Stomach smooth muscle (tissue), 2 donors: ENCODE measurements at regions not wholly inside any gene's neighbourhood (a gene's known extent, or its start where the extent isn't known, plus 50 kb on each side); places are given as distances from the start of the nearest gene placed in this dataset.

Experiments used
- H3K27ac ChIP-seq: one replicate; pipeline ENCODE4 v1.7.0; 2013; ENCODE audit warnings: mild to moderate bottlenecking, low read length, inconsistent platforms
- H3K27me3 ChIP-seq, 2 donors: one replicate each; pipeline ENCODE4 v1.7.0; 2013; ENCODE audit warnings: low read length in 2 of 2; ENCODE audit not compliant: insufficient read depth in 2 of 2, control insufficient read depth in 1 of 2
- H3K36me3 ChIP-seq, 2 donors: one replicate each; pipeline ENCODE4 v1.7.0; 2013; ENCODE audit warnings: low read length in 2 of 2; ENCODE audit not compliant: control insufficient read depth in 2 of 2, insufficient read depth in 2 of 2
- H3K4me1 ChIP-seq: one replicate; pipeline ENCODE4 v1.7.0; 2013; ENCODE audit warnings: low read length; ENCODE audit not compliant: control insufficient read depth, insufficient read depth
- H3K4me3 ChIP-seq, 2 donors: one replicate each; pipeline ENCODE4 v1.7.0; 2013; ENCODE audit warnings: low read length in 2 of 2
- H3K9ac ChIP-seq, 2 donors: one replicate each; pipeline ENCODE4 v1.7.0; 2013; ENCODE audit warnings: low read length in 2 of 2, mild to moderate bottlenecking in 1 of 2
- H3K9me3 ChIP-seq, 2 donors: one replicate each; pipeline ENCODE4 v1.7.0; 2013; ENCODE audit warnings: low read length in 2 of 2; ENCODE audit not compliant: control insufficient read depth in 2 of 2
- donor health status: healthy.
- donor health status: Pancreatic carcinoma.

GRCh38 chr2:217120429-217120828 lies 260.6 kb upstream of the TNP1 start:
- Histone ChIP-seq H3K27ac (no peak overlapping the region), H3K9ac (no peak overlapping the region), H3K27me3 (no peaks in the 10 kb centered on the region), H3K9me3 (no peaks in the 10 kb centered on the region), H3K4me3 (no peak overlapping the region), H3K4me1 (no peaks in the 10 kb centered on the region), H3K36me3 (no peaks in the 10 kb centered on the region)

- Histone ChIP-seq H3K9me3 (no peaks in the 10 kb centered on the region), H3K4me1 (no peaks in the 10 kb centered on the region), H3K27ac (no peak overlapping the region), H3K9ac (no peak overlapping the region), H3K4me3 (no peak overlapping the region), H3K36me3 (no peaks in the 10 kb centered on the region), H3K27me3 (no peaks in the 10 kb centered on the region)
Observed at GRCh38 chr2:217118559-217119284, 258.9 kb upstream of the TNP1 start.

GRCh38 chr2:217117523-217117922 lies 257.7 kb upstream of the TNP1 start:
- no peak overlapping the region for H3K4me3 ChIP-seq
- no peak overlapping the region for H3K9ac ChIP-seq
- no peaks in the 10 kb centered on the region for H3K9me3 ChIP-seq
- no peaks in the 10 kb centered on the region for H3K27me3 ChIP-seq
- H3K36me3 ChIP-seq: no peaks in the 10 kb centered on the region
- no peaks in the 10 kb centered on the region for H3K4me1 ChIP-seq
- H3K27ac ChIP-seq: no peak overlapping the region

GRCh38 chr2:217116610-217117009 lies 256.7 kb upstream of the TNP1 start:
- no peak overlapping the region for H3K27ac ChIP-seq
- no peaks in the 10 kb centered on the region for H3K36me3 ChIP-seq
- H3K9ac ChIP-seq: no peak overlapping the region
- H3K27me3 ChIP-seq: no peaks in the 10 kb centered on the region
- no peak overlapping the region for H3K4me3 ChIP-seq
- H3K9me3 ChIP-seq: no peaks in the 10 kb centered on the region
- no peaks in the 10 kb centered on the region for H3K4me1 ChIP-seq

GRCh38 chr2:217114117-217114516 lies 254.3 kb upstream of the TNP1 start:
- Histone ChIP-seq H3K9me3 (no peaks in the 10 kb centered on the region), H3K4me1 (no peaks in the 10 kb centered on the region), H3K4me3 (no peak overlapping the region), H3K36me3 (no peaks in the 10 kb centered on the region), H3K27ac (no peak overlapping the region), H3K9ac (no peak overlapping the region), H3K27me3 (no peaks in the 10 kb centered on the region)

GRCh38 chr2:217113491-217113890 lies 253.6 kb upstream of the TNP1 start:
- Histone ChIP-seq H3K27me3 (no peaks in the 10 kb centered on the region), H3K9me3 (no peaks in the 10 kb centered on the region), H3K4me1 (no peaks in the 10 kb centered on the region), H3K4me3 (no peak overlapping the region), H3K9ac (no peak overlapping the region), H3K27ac (no peak overlapping the region), H3K36me3 (no peaks in the 10 kb centered on the region)

GRCh38 chr2:217110550-217110949 lies 250.7 kb upstream of the TNP1 start:
- Histone ChIP-seq H3K9me3 (no peaks in the 10 kb centered on the region), H3K9ac (no peak overlapping the region), H3K36me3 (no peaks in the 10 kb centered on the region), H3K27me3 (no peaks in the 10 kb centered on the region), H3K27ac (no peak overlapping the region), H3K4me1 (no peaks in the 10 kb centered on the region), H3K4me3 (no peak overlapping the region)

- Histone ChIP-seq H3K9ac (no peak overlapping the region), H3K9me3 (no peaks in the 10 kb centered on the region), H3K36me3 (no peaks in the 10 kb centered on the region), H3K27me3 (no peaks in the 10 kb centered on the region), H3K4me3 (no peak overlapping the region), H3K4me1 (peaks cover 4% of the 10 kb centered on the region), H3K27ac (no peak overlapping the region)
Observed at GRCh38 chr2:217108575-217109027, 248.7 kb upstream of the TNP1 start.

- Histone ChIP-seq H3K9ac (no peak overlapping the region), H3K4me1 (peaks cover 4% of the 10 kb centered on the region), H3K4me3 (no peak overlapping the region), H3K36me3 (no peaks in the 10 kb centered on the region), H3K27me3 (no peaks in the 10 kb centered on the region), H3K9me3 (no peaks in the 10 kb centered on the region), H3K27ac (no peak overlapping the region)
Observed at GRCh38 chr2:217108086-217108485, 248.2 kb upstream of the TNP1 start.

GRCh38 chr2:217107480-217107879 lies 247.6 kb upstream of the TNP1 start:
- peaks cover 4% of the 10 kb centered on the region for H3K4me1 ChIP-seq
- H3K36me3 ChIP-seq: no peaks in the 10 kb centered on the region
- H3K9ac ChIP-seq: no peak overlapping the region
- no peaks in the 10 kb centered on the region for H3K27me3 ChIP-seq
- no peak overlapping the region for H3K4me3 ChIP-seq
- H3K27ac ChIP-seq: no peak overlapping the region
- no peaks in the 10 kb centered on the region for H3K9me3 ChIP-seq

GRCh38 chr2:217106650-217107014 lies 246.8 kb upstream of the TNP1 start:
- Histone ChIP-seq H3K4me3 (no peak overlapping the region), H3K36me3 (no peaks in the 10 kb centered on the region), H3K27me3 (no peaks in the 10 kb centered on the region), H3K9ac (no peak overlapping the region), H3K9me3 (no peaks in the 10 kb centered on the region), H3K4me1 (peaks cover 4% of the 10 kb centered on the region), H3K27ac (no peak overlapping the region)
